NCI-H1417 (cell line): ENCODE measurements at regions not wholly inside any gene's neighbourhood (a gene's known extent, or its start where the extent isn't known, plus 50 kb on each side); places are given as distances from the start of the nearest gene placed in this dataset.
"Not testable (repeated sequence)": the region's sequence is repeated elsewhere in the genome, so short reads cannot be mapped to it uniquely, and the experiment has no call there.

ENCODE experiments used
- DNase-seq, 3 experiments: peaks; one replicate each; lab custom pipeline; 2025; lab: John Stamatoyannopoulos, UW

- no peak for DNase-seq
These were observed 116.1 kb upstream of the RAB4A start for GRCh38 chr1:229154811-229155210.

GRCh38 chr1:229155472-229155871, 115.4 kb upstream of the RAB4A start:
- DNase-seq, result no peak

- peak in 1 of 3 experiments; percentile 34 for DNase-seq
These were observed 114.0 kb upstream of the RAB4A start for GRCh38 chr1:229156872-229157271.

GRCh38 chr1:229157480-229157879, 113.4 kb upstream of the RAB4A start:
- no peak for DNase-seq

GRCh38 chr1:229158341-229158921, 112.5 kb upstream of the RAB4A start:
- no peak for DNase-seq

GRCh38 chr1:229158927-229159326, 112.0 kb upstream of the RAB4A start:
- no peak for DNase-seq

GRCh38 chr1:229159668-229160544, 111.0 kb upstream of the RAB4A start:
- peak in 1 of 3 experiments; percentile 21 for DNase-seq

- peak in 1 of 3 experiments; percentile 17 for DNase-seq
These were observed 109.2 kb upstream of the RAB4A start for GRCh38 chr1:229161740-229162139.

GRCh38 chr1:229162825-229163515, 107.9 kb upstream of the RAB4A start:
- DNase-seq, result no peak

GRCh38 chr1:229164348-229164747, 106.6 kb upstream of the RAB4A start:
- DNase-seq, result no peak

GRCh38 chr1:229164836-229165735, 105.8 kb upstream of the RAB4A start:
- DNase-seq, result no peak

- no peak for DNase-seq
These were observed 103.6 kb upstream of the RAB4A start for GRCh38 chr1:229167318-229167717.

- DNase-seq, result no peak
These were observed 101.5 kb upstream of the RAB4A start for GRCh38 chr1:229169399-229169798.

GRCh38 chr1:229170274-229170673, 100.6 kb upstream of the RAB4A start:
- DNase-seq, result no peak

- DNase-seq, result peak; percentile 11 to 44 (median 41)
These were observed 100.0 kb upstream of the RAB4A start for GRCh38 chr1:229170778-229171505.

GRCh38 chr1:229171934-229172333, 99.0 kb upstream of the RAB4A start:
- peak; percentile 49 to 81 (median 68) for DNase-seq

GRCh38 chr1:229173491-229174476, 97.1 kb upstream of the RAB4A start:
- DNase-seq, result not testable (repeated sequence)

- DNase-seq, result not testable (repeated sequence)
These were observed 95.6 kb upstream of the RAB4A start for GRCh38 chr1:229175297-229175696.

- DNase-seq, result not testable (repeated sequence)
These were observed 94.5 kb upstream of the RAB4A start for GRCh38 chr1:229176457-229176856.

GRCh38 chr1:229180161-229180560, 90.8 kb upstream of the RAB4A start:
- DNase-seq, result no peak
